ENCODE measurements at regions not wholly inside any gene's neighbourhood (a gene's known extent, or its start where the extent isn't known, plus 50 kb on each side); places are given as distances from the start of the nearest gene placed in this dataset.

DNA sequence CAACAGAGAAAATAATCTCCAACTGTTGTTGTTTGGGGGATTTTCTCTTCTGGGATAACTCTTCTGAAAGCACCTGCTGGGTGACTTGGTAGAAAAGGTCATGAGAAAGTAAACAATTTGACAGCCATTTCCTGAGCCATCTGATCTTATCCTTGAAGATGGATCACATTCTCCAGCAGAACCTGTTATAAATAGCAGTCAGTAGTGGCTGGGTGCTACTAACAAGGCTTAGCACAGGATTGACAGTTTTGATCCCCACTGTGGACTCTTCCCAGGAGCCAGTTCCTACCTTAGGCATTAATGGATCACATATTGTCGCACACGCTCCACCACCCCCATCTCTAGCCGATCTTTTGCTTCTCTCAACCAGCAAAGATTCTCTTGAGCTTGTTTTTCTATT, 220.2 kb downstream of the PLK2 start:
- TF ChIP-seq CTCF (IDR thresholded peaks at IDR 0.05), result no peak
- TF ChIP-seq POLR2A (IDR thresholded peaks at IDR 0.05), result no peak
- TF ChIP-seq EP300 (IDR thresholded peaks at IDR 0.05), result no peak
- no peak for TF ChIP-seq POLR2AphosphoS5 (IDR thresholded peaks at IDR 0.05)

All from stomach (tissue), 4 donors.